DND-41 (cell line): ENCODE measurements at regions not wholly inside any gene's neighbourhood (a gene's known extent, or its start where the extent isn't known, plus 50 kb on each side); places are given as distances from the start of the nearest gene placed in this dataset.

ENCODE experiments used
- ATAC-seq: fragments of 200-7000 bp; cut with Tn5 transposase; 3 replicates; pipeline ENCODE4 v1.9.1; 2021; ENCODE audit warnings: low read depth; ENCODE audit not compliant: insufficient read depth
- DNase-seq: peaks from one replicate; pipeline ENCODE4 v3.0.0-alpha.2; 2020
- H2AFZ ChIP-seq: 2 replicates; pipeline ENCODE4 v1.6.0; 2012; ENCODE audit warnings: low read depth, low read length
- H3K27ac ChIP-seq: 2 replicates; pipeline ENCODE4 v1.5.1; 2012; ENCODE audit warnings: low read length, inconsistent platforms
- H3K27me3 ChIP-seq: fragments of 200-600 bp; sonication (generic); 2 replicates; pipeline ENCODE4 v1.6.0; 2012; ENCODE audit warnings: low read length, mild to moderate bottlenecking, inconsistent platforms; ENCODE audit not compliant: insufficient read depth, poor library complexity
- H3K36me3 ChIP-seq: 2 replicates; pipeline ENCODE4 v1.5.1; 2012; ENCODE audit warnings: low read length, inconsistent platforms; ENCODE audit not compliant: insufficient read depth
- H3K4me1 ChIP-seq: 2 replicates; pipeline ENCODE4 v1.5.1; 2012; ENCODE audit warnings: mild to moderate bottlenecking, low read length; ENCODE audit not compliant: insufficient read depth
- H3K4me2 ChIP-seq: 2 replicates; pipeline ENCODE4 v1.6.0; 2012; ENCODE audit warnings: mild to moderate bottlenecking, moderate library complexity, low read length, inconsistent platforms; ENCODE audit not compliant: insufficient read depth
- H3K4me3 ChIP-seq, 2 experiments: fragments of 200-600 bp in 1 of 2; shearing (Covaris generic) in 1 of 2; 2 replicates each; pipeline ENCODE4 v1.5.1; 2012 to 2016; ENCODE audit warnings: inconsistent platforms in 2 of 2, low read length in 2 of 2, mild to moderate bottlenecking in 2 of 2, low read depth in 1 of 2, moderate library complexity in 1 of 2
- H3K79me2 ChIP-seq: 2 replicates; pipeline ENCODE4 v1.6.0; 2012; ENCODE audit warnings: low read length, inconsistent platforms; ENCODE audit not compliant: insufficient read depth
- H3K9ac ChIP-seq: 2 replicates; pipeline ENCODE4 v1.6.0; 2012; ENCODE audit warnings: low read depth, mild to moderate bottlenecking, inconsistent platforms, low read length, moderate library complexity
- H3K9me3 ChIP-seq: 2 replicates; pipeline ENCODE4 v1.5.1; 2012; ENCODE audit warnings: low read length, moderate library complexity, mild to moderate bottlenecking, inconsistent platforms; ENCODE audit not compliant: insufficient read depth, severe bottlenecking
- H4K20me1 ChIP-seq: 2 replicates; pipeline ENCODE4 v1.6.0; 2012; ENCODE audit warnings: low read length; ENCODE audit not compliant: insufficient read depth
- CTCF ChIP-seq: IDR thresholded peaks from 2 replicates; pipeline ENCODE4 v1.5.1; 2012; ENCODE audit warnings: borderline replicate concordance, low read length, moderate library complexity, mild to moderate bottlenecking; ENCODE audit not compliant: poor library complexity, severe bottlenecking; ENCODE audit errors: extremely low read depth
- EZH2 ChIP-seq: IDR thresholded peaks from 3 replicates; pipeline ENCODE4 v1.6.1; 2012; ENCODE audit warnings: borderline replicate concordance, low read depth, mild to moderate bottlenecking, moderate library complexity, low read length, inconsistent platforms; ENCODE audit not compliant: severe bottlenecking

GRCh38 chr17:34140006-34140405, 115.1 kb upstream of the CCL2 start:
- TF ChIP-seq CTCF (no peak), EZH2 (no peak)
- H3K4me1 ChIP-seq: no peaks in the 10 kb centered on the region

GRCh38 chr17:34141590-34141989, 113.5 kb upstream of the CCL2 start:
- Histone ChIP-seq H3K79me2 (no peaks in the 10 kb centered on the region), H2AFZ (no peak overlapping the region), H3K9me3 (no peaks in the 10 kb centered on the region), H4K20me1 (no peaks in the 10 kb centered on the region), H3K4me2 (no peak overlapping the region), H3K36me3 (no peaks in the 10 kb centered on the region), H3K27me3 (peaks cover 22% of the 10 kb centered on the region), H3K9ac (no peak overlapping the region), H3K27ac (no peak overlapping the region), H3K4me1 (no peaks in the 10 kb centered on the region), H3K4me3 (no peak overlapping the region)
- no peak for DNase-seq
- ATAC-seq: no peak
- TF ChIP-seq CTCF: no peak
- no peak for TF ChIP-seq EZH2

More at GRCh38 chr17:34140006-34140405, 115.1 kb upstream of the CCL2 start:
- no peak overlapping the region for H3K9ac ChIP-seq
- ATAC-seq: no peak
- H3K27me3 ChIP-seq: peaks cover 23% of the 10 kb centered on the region
- H3K27ac ChIP-seq: no peak overlapping the region
- no peaks in the 10 kb centered on the region for H4K20me1 ChIP-seq
- no peak overlapping the region for H2AFZ ChIP-seq
- no peak overlapping the region for H3K4me3 ChIP-seq
- DNase-seq: no peak
- no peaks in the 10 kb centered on the region for H3K9me3 ChIP-seq
- no peaks in the 10 kb centered on the region for H3K79me2 ChIP-seq
- H3K36me3 ChIP-seq: no peaks in the 10 kb centered on the region
- H3K4me2 ChIP-seq: no peak overlapping the region

GRCh38 chr17:34143430-34143829, 111.7 kb upstream of the CCL2 start:
- Histone ChIP-seq H3K9ac (no peak overlapping the region), H3K27ac (no peak overlapping the region), H3K27me3 (peaks cover 14% of the 10 kb centered on the region), H3K79me2 (no peaks in the 10 kb centered on the region), H3K36me3 (no peaks in the 10 kb centered on the region), H2AFZ (no peak overlapping the region), H3K4me1 (no peaks in the 10 kb centered on the region), H3K4me3 (no peak overlapping the region), H3K9me3 (no peaks in the 10 kb centered on the region), H3K4me2 (no peak overlapping the region), H4K20me1 (no peaks in the 10 kb centered on the region)
- DNase-seq (no peak), ATAC-seq (no peak)
- no peak for TF ChIP-seq EZH2
- TF ChIP-seq CTCF: no peak
